ENCODE measurements at regions not wholly inside any gene's neighbourhood (a gene's known extent, or its start where the extent isn't known, plus 50 kb on each side); places are given as distances from the start of the nearest gene placed in this dataset.

GRCh38 chr2:187799601-187800000 is 245.4 kb upstream of the TFPI start:
- Histone ChIP-seq H3K27ac (ENCODE audit: low read depth, low read length, poor library complexity, severe bottlenecking) (no peak overlapping the region), H3K4me3 (ENCODE audit: low read depth, low read length, poor library complexity, severe bottlenecking) (no peak overlapping the region), H3K4me1 (ENCODE audit: insufficient read depth, low read length, poor library complexity, severe bottlenecking) (no peaks in the 10 kb centered on the region), H3K36me3 (ENCODE audit: insufficient read depth, low read length) (no peaks in the 10 kb centered on the region), H3K9me3 (ENCODE audit: low read length) (no peaks in the 10 kb centered on the region), H3K9me2 (ENCODE audit: insufficient read depth, low read length) (no peaks in the 10 kb centered on the region), H3K4me2 (ENCODE audit: low read length) (no peak overlapping the region), H2AFZ (ENCODE audit: low read length) (no peak overlapping the region), H4K20me1 (ENCODE audit: insufficient read depth, low read length) (no peaks in the 10 kb centered on the region), H3K79me2 (ENCODE audit: insufficient read depth, low read depth, low read length) (no peaks in the 10 kb centered on the region)
- ChIA-PET CTCF (ENCODE audit: unreplicated experiment) (no interaction called here), POLR2A (interaction anchor here (0.6 kb wide), 1 partner anchor 78 kb away, joined by 4 read pairs; no protein-coding TSS in a partner anchor)
- intact Hi-C loops (cut with micrococcal nuclease; ENCODE audit: unreplicated experiment) = no loop called here
- BruUV-seq (replicated peaks) = no TSS peak
- DNase-seq (ENCODE audit: low spot score) = no peak
- no peak for TF ChIP-seq CTCF (conservative IDR thresholded peaks at IDR 0.05; ENCODE audit: low read length)
- TF ChIP-seq EZH2phosphoT487 (IDR thresholded peaks at IDR 0.05; ENCODE audit: borderline replicate concordance, low read depth, low read length) = no peak

- H3K36me3 ChIP-seq (ENCODE audit: insufficient read depth, low read length) = no peaks in the 10 kb centered on the region
- ChIA-PET POLR2A (interaction anchor here (0.6 kb wide), 1 partner anchor 404 kb away, joined by 4 read pairs; no protein-coding TSS in a partner anchor), CTCF (ENCODE audit: unreplicated experiment) (no interaction called here)
- no peak overlapping the region for H3K4me3 ChIP-seq (ENCODE audit: low read depth, low read length, poor library complexity, severe bottlenecking)
- TF ChIP-seq EZH2phosphoT487 (IDR thresholded peaks at IDR 0.05; ENCODE audit: borderline replicate concordance, low read depth, low read length) = no peak
- no peak for TF ChIP-seq CTCF (conservative IDR thresholded peaks at IDR 0.05; ENCODE audit: low read length)
- no peak for DNase-seq (ENCODE audit: low spot score)
- H4K20me1 ChIP-seq (ENCODE audit: insufficient read depth, low read length) = no peaks in the 10 kb centered on the region
- intact Hi-C loops (cut with micrococcal nuclease; ENCODE audit: unreplicated experiment) = no loop called here
- BruUV-seq (replicated peaks) = no TSS peak
- no peaks in the 10 kb centered on the region for H3K9me3 ChIP-seq (ENCODE audit: low read length)
- H3K79me2 ChIP-seq (ENCODE audit: insufficient read depth, low read depth, low read length) = no peaks in the 10 kb centered on the region
- no peaks in the 10 kb centered on the region for H3K9me2 ChIP-seq (ENCODE audit: insufficient read depth, low read length)
- H3K4me2 ChIP-seq (ENCODE audit: low read length) = no peak overlapping the region
- no peaks in the 10 kb centered on the region for H3K4me1 ChIP-seq (ENCODE audit: insufficient read depth, low read length, poor library complexity, severe bottlenecking)
- H3K27ac ChIP-seq (ENCODE audit: low read depth, low read length, poor library complexity, severe bottlenecking) = no peak overlapping the region
- H2AFZ ChIP-seq (ENCODE audit: low read length) = no peak overlapping the region
These were observed 249.6 kb upstream of the TFPI start for GRCh38 chr2:187803816-187804215.

- ChIA-PET POLR2A (no interaction called here), CTCF (ENCODE audit: unreplicated experiment) (no interaction called here)
- Histone ChIP-seq H3K9me3 (ENCODE audit: low read length) (no peaks in the 10 kb centered on the region), H3K36me3 (ENCODE audit: insufficient read depth, low read length) (no peaks in the 10 kb centered on the region), H3K4me1 (ENCODE audit: insufficient read depth, low read length, poor library complexity, severe bottlenecking) (no peaks in the 10 kb centered on the region), H3K27ac (ENCODE audit: low read depth, low read length, poor library complexity, severe bottlenecking) (no peak overlapping the region), H2AFZ (ENCODE audit: low read length) (no peak overlapping the region), H3K4me3 (ENCODE audit: low read depth, low read length, poor library complexity, severe bottlenecking) (no peak overlapping the region), H3K9me2 (ENCODE audit: insufficient read depth, low read length) (no peaks in the 10 kb centered on the region), H4K20me1 (ENCODE audit: insufficient read depth, low read length) (no peaks in the 10 kb centered on the region), H3K4me2 (ENCODE audit: low read length) (no peak overlapping the region), H3K79me2 (ENCODE audit: insufficient read depth, low read depth, low read length) (no peaks in the 10 kb centered on the region)
- DNase-seq (ENCODE audit: low spot score) = no peak
- no TSS peak for BruUV-seq (replicated peaks)
- intact Hi-C loops (cut with micrococcal nuclease; ENCODE audit: unreplicated experiment) = no loop called here
- TF ChIP-seq EZH2phosphoT487 (IDR thresholded peaks at IDR 0.05; ENCODE audit: borderline replicate concordance, low read depth, low read length) (no peak), CTCF (conservative IDR thresholded peaks at IDR 0.05; ENCODE audit: low read length) (no peak)
These were observed 260.9 kb upstream of the TFPI start for GRCh38 chr2:187815113-187815512.

Measured in OCI-LY7 (cell line).